WI38 (cell line): ENCODE measurements at regions not wholly inside any gene's neighbourhood (a gene's known extent, or its start where the extent isn't known, plus 50 kb on each side); places are given as distances from the start of the nearest gene placed in this dataset.

Experiments used
- H3K4me3 ChIP-seq: 2 replicates; pipeline ENCODE4 v1.5.1; 2011; ENCODE audit warnings: low read depth, mild to moderate bottlenecking, control low read depth, low read length
- TF ChIP-seq, protein P1 (sequence below): IDR thresholded peaks from 2 replicates; pipeline ENCODE4 v1.5.1; 2012; ENCODE audit warnings: low read depth, mild to moderate bottlenecking, control low read depth, low read length

DNA sequence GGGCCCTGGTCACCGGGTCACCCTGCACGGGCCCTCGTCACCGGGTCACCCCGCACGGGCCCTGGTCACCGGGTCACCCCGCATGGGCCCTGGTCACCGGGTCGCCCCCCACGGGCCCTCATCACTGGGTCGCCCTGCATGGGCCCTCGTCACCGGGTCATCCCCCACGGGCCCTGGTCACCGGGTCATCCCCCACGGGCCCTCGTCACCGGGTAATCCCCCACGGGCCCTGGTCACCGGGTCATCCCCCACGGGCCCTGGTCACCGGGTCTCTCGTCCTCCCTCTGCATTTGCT lies 77.6 kb downstream of the RIPK4 start:
- TF ChIP-seq, protein P1, sequence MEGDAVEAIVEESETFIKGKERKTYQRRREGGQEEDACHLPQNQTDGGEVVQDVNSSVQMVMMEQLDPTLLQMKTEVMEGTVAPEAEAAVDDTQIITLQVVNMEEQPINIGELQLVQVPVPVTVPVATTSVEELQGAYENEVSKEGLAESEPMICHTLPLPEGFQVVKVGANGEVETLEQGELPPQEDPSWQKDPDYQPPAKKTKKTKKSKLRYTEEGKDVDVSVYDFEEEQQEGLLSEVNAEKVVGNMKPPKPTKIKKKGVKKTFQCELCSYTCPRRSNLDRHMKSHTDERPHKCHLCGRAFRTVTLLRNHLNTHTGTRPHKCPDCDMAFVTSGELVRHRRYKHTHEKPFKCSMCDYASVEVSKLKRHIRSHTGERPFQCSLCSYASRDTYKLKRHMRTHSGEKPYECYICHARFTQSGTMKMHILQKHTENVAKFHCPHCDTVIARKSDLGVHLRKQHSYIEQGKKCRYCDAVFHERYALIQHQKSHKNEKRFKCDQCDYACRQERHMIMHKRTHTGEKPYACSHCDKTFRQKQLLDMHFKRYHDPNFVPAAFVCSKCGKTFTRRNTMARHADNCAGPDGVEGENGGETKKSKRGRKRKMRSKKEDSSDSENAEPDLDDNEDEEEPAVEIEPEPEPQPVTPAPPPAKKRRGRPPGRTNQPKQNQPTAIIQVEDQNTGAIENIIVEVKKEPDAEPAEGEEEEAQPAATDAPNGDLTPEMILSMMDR = no peak
- H3K4me3 ChIP-seq = no peak overlapping the region

DNA sequence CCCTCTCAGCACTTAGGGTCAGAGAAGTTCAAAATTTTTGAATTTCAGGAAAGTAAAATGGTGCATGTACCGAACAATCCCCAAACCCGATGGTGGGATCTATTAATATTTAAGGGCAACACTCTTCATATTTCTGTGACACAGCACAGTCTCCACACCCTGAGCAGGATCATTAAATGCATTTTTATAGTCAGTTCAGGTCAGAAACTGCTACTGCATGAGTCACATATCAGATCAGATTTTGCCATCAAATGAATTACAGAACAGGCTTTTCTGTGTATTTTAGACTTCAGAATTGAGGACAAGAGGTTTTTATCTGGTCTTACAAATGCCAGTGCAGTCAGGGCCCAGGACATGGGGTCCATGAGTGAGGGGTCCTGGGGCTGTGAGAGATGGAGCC lies 79.2 kb downstream of the RIPK4 start:
- no peak overlapping the region for H3K4me3 ChIP-seq
- TF ChIP-seq, protein P1 = no peak

DNA sequence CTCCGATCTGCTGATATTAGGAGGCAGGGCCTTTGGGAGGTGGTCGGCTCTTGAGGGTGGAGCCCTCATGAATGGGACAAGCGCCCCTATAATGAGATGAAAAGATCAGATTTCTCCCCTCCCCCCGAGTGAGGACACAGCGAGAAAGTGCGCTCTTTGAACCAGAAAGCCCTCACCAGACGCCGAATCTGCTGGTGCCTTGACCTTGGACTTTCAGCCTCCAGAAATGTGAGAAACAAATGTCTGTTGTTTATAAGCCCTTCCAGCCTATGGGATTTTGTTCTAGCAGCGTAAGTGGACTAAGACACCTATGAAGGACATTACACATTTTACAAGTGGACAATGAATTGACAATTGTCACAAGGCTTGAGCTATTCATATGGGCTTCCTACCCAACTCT lies 80.2 kb downstream of the RIPK4 start:
- no peak overlapping the region for H3K4me3 ChIP-seq

DNA sequence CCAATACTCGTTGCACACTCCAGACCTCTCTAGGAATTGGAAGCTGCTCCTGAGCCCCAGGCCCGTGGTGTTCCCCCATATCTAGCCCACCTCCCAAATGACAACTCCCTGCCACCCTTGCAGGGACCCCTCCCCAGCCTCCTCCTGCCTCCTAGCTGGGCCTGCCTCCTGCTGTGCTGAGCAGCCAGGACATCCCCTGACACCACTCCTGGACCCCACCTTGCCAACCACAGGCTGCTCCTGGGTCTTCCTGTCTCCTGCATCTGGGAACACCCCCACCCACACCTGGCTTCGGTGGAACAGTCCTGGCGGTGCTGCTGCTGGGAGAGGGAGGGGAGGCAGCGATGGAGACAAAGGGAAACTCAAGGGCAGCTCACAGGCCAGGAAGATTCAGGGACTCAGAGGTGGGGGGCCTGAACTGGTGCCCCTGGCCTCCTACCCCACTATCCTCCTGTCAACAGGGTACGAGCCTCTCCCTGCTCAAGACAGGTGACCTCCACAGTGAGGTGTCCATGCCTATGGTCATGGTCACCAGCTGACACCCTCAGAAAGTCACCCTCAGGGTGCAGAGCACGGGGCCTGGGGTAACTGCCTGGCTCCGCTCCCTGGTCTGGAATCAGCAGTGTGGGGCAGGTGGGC lies 81.2 kb downstream of the RIPK4 start:
- TF ChIP-seq, protein P1 = no peak
- H3K4me3 ChIP-seq = no peak overlapping the region

More for the DNA sequence above, 80.2 kb downstream of the RIPK4 start:
- TF ChIP-seq, protein P1 = no peak

DNA sequence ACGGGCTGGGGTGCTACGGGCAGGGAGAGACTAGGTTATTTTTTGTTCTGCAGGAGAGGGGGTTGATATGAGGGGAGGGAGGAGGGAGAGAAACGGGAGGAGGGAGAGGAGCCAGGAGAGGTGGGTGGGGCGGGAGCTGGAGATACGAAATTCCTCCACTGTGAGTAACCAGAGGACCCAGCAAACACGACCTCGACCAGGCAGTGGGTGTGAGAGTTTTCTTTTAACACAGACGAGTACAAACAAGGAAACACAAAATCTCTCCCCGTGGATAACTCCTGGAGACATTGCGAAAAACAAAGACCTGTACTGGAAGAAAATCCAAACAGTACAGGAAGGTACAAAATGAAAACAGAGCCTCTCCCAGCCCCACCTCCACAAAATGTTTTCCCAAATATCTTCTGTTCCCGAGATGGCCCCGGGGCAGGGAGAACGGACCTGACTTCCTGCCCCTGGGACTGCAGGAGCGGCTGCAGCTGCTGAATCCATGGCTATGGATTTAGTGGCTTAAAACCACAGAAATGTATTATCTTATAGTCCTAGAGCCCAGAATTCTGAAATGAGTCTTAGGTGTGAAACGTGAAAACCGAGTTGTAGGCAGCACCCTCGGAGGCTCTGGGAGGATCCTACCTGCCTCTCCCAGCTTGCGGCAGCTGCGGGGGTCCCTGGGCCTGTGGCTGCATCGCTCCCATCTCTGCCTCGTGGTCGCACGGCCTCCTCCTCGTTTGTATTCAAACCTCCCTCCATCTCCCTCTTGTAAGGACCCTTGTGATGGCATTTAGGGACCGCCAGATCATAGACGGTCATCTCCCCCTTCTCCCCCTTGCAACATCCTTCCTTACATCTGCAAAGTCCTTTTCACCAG lies 82.2 kb downstream of the RIPK4 start:
- TF ChIP-seq, protein P1 = no peak
- H3K4me3 ChIP-seq = no peak overlapping the region

DNA sequence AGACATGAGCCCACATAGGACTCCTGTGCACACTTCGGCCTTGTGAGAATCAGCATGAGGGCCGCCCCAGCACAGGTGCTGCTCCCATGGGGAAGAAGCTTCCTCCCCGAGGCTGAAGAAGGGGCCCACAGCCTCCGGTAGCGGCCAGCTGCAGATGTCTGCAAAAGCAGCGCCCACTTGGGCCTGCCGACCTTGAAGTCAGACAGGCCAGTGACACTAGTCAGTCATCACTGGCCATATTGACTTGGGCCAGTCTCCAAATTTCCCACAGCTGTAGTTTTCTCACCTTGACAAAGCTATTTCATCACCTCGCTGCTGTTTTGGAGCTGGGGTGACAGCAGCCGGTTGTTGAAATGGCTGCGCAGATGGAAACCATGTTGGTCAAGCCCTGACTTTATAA lies 83.0 kb downstream of the RIPK4 start:
- TF ChIP-seq, protein P1 = no peak
- H3K4me3 ChIP-seq = no peak overlapping the region

DNA sequence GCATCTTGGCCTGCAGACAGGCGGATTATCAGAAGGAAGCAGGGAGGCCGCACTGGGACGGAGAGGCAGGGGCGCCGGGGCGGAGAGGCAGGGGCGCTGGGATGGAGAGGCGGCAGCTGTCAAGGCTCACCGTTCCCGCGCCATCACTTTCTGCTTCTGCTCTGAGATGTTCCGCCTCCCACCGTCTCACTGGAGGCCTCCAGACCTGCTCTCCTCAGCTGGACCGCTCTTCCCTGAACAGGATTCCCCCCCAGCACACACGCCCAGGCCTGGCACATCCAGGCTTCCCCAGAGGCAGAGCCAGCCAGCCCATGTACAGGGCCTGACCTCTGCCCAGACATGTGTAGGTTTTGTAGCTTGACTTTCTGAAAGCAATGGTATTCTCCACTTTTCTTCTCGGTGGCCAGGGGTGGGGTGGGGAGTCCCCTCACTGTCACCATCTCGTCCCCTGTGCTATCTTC lies 84.1 kb downstream of the RIPK4 start:
- TF ChIP-seq, protein P1 = no peak

More for the DNA sequence above, 84.1 kb downstream of the RIPK4 start:
- H3K4me3 ChIP-seq = no peak overlapping the region
